A172 (cell line): ENCODE measurements at regions not wholly inside any gene's neighbourhood (a gene's known extent, or its start where the extent isn't known, plus 50 kb on each side); places are given as distances from the start of the nearest gene placed in this dataset.

Experiments used
- DNase-seq: peaks from one replicate; pipeline ENCODE4 v3.0.0-alpha.2; 2015; ENCODE audit warnings: low spot score

DNA sequence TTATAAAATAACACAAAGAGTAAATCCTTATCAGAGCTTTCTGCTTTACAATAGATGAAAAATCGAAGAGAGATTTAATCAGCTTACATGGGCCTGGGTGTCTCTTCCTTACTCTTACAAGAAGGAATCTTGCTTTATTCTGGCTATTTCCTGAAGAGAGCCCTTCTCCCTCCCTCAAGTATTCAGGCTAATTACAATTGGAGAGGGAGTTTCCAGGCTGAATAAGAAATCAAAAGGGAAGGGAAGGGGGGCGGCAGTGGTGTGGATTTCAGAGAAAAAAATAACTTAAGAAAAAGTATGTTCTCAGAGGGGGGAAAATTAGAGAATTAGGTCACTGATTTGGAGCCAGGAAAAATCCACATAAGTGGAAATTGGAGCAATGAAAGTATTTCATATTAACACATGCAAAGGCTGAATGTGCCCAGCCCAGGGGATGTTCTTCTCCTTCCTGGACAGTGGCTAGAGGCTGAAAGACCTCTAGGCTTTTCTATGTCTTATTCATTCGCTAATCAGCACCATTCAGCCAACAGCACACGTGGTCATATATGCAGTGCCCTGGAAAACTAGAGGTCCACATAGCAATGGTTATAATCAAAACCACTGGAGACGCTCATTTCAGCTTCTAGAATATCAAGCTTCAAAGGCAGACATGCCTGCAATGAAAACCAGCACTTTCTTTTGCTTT is 158.9 kb upstream of the BTG1 start:
- no peak for DNase-seq

DNA sequence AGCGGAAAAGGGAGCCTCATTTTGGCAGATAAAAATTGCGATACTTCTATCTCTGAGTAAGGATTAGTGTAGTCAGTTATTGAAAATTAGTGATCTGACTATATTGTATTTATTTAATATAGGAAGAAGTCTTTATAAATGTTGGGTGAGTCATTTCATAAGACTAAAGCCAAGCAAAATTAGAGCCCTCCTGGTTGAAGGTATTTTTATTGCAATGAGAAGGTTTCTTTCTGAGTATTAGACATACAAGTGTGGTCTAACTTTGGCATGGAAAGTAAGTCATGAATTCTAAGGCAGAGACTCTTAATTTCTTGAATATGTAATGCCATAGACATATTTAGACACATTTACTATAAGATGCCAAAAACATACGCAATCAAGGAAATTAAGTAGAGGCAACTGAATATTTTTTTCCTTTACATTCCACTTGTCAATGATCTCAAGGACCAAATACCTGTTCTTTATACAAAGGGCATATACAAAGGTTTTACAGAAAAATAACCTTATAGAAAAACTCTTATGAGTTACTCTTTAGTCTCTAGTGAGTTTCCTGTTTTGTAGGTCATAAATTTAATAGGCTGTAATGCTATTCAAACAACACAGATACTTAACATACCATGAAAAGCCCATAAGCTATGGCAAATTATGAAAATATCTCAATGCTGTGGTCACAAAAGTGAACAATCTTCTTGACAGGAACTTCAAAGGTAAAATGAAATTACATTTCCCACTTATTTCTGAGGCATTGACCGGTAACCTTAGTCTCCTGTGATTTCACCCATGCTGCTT is 156.6 kb upstream of the BTG1 start:
- no peak for DNase-seq

DNA sequence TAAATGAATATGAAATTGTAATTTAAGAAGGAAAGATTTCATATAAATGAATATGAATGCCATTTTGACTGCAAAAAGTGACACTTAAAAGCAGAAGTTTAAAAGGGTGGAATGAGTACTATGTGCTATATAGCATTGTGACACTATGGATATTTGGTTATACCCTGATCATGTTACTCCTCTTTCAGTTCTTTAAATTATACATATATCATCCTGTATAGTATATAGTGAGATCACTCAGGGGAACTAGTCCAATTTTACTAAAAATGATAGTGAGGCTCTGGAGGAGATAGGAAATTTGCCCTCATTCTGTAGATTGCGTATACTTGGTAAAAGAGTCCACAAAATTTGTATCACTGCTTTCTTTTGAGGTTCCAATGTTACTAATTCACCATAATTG is 155.7 kb upstream of the BTG1 start:
- no peak for DNase-seq

DNA sequence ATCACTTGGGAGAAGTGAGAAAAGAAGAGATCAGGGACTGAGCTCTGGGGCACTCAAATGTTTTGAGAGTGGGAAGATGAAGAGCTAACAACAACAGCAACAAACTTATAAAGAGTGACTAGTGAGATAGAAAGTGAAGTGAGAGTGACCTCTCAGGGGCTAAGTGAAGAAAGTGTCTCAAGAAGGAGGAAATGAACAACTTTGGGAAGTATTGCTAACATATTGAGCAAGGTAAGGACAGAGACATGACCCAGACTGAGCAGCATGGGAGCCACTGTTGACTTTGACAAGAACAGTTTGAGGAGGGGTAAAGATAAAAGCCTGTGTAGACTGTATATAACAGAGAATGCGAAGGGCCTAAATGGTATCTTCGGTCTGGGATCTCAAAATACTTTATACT is 155.1 kb upstream of the BTG1 start:
- DNase-seq = no peak

DNA sequence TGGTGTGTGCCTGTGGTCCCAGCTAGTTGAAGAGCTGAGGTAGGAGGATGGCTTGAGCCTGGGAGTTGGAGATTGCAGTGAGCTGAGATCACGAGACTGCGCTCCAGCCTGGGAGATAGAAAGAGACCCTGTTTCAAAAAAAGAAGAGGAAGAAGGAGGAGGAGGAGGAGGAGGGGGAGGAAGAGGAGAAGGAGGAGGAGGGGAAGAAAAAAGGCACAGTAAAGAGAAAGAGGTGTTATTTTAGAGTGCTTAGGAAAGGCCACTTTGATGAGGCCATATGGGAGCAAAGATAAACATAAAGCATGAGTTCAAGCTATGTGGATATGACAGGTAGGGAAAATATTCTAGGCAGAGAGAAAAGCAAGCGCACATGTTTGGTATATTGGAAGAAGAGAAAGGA is 154.1 kb upstream of the BTG1 start:
- DNase-seq = no peak

DNA sequence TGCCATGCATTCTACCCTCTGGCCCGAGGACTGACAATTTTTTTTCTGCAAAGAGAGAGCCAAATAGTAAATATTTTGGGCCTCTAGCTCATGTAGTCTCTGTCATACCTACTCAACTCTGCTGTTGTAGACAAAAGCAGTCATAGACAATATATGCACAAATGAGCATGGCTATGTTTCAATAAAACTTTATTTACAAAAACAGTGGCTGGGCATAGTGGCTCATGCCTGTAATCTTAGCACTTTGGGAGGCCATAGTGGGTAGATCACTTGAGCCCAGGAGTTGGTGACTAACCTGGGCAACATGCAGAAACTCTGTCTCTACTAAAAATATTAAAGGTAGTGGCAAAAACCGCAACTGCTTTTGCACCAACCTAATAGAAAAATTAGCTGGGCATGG is 153.7 kb upstream of the BTG1 start:
- no peak for DNase-seq

DNA sequence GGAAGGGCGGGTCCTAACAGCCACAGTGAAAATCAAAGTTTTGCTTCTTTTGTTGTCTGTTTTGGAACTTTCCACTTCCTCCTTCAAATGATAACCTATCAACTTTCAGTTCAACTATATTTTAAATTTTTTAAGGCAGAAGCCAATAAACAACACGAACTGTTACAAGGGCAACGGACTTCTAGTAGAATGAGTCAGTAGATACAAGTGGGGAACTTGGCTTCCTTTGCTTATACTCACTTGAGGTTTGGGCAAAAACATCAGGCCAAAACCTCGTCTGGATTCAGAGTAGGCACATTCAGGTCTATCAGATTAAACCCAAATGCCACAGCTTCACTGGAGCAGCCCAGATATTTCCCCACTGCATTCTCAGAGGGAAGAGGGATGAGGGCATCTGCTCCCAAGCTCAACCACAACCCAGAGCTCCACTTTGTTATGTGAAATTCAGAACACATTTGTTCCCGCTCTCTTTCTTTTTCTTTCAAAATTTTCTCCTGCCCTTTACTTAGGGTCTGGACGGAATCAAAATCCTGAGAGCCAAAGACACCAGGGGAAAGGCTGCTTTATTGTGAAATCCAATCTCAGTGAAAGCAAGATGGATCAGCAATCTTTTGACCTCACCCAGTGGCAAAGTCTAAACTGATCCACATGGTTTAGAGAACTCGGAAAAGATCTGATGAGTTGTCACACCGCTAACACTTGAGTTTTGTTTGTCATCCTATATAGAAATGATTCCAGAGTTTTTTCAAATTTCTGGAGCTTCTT is 152.5 kb upstream of the BTG1 start:
- DNase-seq = no peak

DNA sequence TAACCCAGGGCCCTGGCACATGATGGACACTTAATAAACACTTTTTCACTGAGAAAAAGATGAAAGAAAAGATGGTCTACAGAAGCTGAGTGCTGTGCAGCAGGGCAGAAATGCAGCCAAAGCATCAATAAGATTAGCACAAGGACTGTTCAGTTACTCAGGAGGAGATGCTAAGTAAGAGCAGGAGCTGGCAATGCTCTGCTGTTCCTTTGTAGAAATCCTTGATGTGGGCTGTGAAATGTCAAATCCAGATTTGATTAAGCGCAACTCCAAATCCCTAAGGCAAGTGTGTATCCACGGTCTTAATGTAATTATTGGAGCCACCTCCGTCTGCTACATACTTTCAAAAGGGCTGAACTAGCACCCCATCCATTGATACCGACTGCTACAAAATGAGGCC is 151.8 kb upstream of the BTG1 start:
- DNase-seq = no peak

DNA sequence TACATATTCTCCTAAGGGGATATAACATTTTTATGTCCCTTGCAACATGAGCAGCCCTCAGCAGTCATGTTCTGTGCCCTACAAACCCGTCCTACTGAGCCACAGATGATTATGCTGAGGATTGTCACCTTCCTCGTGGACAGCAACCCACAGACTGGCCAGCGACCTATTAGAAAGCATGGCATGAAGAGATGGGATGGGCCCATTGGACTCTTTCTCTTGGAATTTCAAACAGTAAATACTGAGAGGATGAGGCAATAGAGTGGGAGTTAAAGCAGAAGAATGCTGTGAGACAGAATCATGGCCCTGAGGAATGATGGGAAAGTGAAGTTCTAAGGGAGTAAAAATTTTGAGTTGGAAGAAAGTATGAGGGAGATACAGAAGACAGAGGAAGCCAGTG is 149.9 kb upstream of the BTG1 start:
- DNase-seq = no peak

DNA sequence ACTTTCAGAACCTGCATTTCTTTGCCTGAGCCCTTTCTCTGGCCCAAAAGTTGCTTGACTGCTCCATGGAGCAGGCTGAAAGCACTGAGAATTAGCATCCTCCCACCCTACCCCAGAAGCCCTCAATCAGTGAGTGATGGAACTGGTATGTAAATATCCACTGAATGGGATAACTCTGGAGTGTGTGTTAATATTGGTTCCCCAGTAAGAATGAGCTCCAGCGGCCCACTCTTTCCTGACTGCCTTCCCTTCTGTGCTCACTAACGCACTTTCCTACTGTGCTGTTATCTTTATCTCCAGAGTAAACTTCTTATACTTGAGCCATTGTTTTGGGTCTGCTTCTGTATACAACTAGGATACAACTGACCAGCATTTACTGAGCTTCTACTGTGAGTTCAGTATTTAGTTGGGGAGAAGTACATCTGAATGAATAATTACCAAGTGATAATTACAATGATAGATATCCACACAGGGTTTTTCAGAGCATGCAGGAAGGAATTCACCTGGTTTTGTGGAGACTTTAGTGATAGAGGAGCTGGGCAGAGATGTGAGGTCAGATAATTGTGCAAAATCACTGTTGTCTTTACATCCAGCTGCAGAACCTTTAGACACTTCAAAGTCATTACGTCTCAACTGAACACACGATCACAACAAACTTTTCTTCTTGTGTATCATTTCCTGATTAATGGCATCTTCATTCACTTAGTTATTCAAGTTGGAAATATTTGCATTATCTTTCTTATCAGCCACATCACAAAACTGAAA is 149.2 kb upstream of the BTG1 start:
- no peak for DNase-seq

DNA sequence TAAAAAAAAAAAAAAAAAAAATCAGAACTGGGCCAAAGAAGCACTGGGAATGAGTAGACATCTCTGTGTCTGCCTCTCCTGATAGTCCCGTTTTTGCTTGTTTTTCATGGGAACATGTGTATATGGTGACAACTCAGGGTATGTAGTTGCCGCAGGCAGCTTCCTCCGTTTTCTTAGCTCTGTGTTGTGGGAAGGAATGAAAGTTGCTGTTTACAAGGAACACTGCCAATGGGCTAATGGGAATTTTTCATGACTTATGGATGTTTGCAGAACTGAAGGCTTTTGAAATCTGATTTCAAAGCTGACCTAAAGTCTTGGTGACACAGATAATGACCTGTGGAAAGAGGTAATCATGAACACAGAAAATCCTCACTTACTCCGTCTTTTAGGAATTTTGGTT is 146.4 kb upstream of the BTG1 start:
- DNase-seq = no peak

DNA sequence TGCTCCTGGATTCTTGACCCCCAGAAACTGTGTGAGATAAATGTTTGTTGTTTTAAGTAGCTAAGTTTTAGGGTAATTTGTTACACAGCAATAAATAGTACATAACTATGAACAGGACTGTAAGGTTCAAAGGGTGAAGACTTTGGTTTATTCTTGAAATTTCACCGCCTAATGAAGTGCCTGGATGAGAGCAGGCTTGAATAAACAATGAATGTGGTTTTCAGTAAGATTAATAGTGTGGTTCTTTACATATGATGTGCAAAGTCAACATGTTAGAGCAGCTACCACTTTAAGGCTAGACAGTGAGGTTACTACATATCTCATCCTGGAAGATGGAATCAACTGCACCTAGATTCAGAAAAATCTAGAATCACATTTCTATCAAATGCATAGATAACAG is 145.2 kb upstream of the BTG1 start:
- no peak for DNase-seq

DNA sequence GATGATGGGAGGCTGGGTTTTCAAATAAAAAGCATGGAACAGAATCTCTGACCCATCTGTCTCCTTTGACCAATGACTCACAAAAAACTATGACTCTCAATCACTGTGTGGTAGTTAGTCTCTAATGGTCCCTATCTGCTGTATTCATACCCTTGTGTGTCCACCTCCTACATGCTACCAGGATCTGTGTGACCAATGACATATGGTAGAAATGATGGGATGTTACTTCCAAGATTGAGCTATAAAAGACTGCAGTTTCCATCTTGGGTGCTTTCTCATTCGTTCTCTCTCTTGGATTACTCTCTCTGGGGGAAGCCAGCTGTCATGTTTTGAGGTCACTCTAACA is 144.7 kb upstream of the BTG1 start:
- peak; percentile 45 for DNase-seq

DNA sequence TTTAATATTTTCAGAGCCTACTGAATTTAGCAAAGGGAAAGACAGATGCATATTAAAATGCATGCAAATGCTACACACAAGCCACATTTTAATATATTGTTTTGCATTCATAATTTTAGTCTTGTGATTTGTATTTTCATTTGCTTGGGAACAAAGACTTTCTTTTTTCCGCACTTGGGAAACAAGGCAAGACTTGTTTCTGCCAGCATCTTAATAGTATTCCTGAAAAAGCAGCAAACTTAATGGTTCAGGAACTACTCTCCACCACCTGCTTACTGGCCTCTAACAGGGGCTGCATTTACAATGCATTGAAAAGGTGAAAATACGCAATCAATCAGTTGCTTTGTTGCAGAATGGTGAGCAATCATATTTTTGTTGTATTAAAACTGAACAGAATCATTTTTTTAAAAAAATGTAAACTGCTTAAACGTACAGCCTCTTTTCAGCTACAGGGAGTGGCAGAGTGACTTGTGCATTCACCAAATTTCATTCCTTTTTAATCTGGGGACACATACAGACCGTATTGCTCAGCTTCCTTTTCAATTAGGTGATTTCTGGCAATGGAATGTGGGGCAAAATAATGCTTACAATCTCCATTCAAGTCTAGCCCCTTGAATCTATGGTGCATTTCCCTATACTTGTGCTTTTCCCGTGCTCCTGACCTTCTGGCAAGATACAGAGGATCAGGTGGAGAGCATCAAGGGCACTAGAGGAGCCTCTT is 144.1 kb upstream of the BTG1 start:
- DNase-seq = peak; percentile 53

DNA sequence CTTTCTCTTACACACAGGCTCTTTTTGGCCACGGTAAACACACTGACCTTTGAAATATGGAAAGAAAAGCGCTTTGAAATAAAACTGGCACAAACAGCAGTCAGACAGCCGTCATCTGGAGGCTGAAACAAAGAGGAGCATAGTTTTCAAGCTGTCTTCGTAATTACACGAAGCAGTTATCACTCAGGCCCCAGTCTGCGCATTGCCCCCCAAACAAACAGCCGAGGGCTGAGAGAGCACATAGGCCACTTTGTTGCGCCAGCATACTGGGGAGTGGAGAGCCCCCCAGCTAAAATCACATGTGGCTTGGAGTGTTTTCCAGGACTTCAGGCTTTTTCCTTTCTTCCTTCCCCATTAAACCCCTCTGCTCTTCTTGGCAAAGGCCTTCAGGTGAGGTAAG is 142.9 kb upstream of the BTG1 start:
- no peak for DNase-seq

DNA sequence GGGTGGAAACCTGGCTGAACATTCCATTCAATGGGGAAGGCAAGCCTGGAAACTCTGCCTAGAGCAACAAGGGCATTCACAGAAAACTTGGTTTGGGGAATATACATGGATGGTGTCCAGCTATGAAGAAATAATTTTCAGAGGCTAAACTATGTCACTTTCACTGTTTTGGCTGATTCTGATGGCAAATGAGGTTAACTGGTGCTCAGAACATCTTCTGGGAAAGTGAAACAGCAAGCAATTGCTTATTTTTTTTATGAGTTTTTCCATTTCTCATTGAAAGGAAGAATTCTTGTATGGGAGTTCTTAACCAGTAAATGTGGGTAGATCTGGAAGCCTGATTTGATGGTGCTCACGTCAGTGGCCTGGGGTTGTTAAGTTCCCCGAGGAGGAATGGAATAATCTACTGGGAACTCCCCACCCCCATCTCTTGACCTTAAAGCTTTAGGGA is 132.8 kb upstream of the BTG1 start:
- DNase-seq = no peak

DNA sequence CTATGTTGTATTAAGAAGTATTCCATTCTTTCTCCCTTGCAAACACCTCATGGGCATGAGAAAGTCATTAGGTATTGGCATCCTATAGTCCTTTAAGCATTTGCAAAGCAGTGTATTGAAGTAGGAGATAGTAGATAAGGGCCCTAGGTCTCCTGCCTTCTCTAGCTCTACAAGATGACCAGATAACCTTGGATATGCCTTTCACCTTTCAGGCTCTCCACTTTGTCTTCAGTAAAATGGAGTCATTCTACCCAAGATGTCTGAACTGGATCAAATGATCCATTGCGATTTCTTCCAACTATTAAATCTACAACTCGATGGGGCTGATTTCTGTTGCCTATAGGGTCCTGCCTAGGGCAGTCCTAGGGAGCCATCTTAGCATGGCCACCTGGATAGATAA is 132.1 kb upstream of the BTG1 start:
- DNase-seq = no peak

DNA sequence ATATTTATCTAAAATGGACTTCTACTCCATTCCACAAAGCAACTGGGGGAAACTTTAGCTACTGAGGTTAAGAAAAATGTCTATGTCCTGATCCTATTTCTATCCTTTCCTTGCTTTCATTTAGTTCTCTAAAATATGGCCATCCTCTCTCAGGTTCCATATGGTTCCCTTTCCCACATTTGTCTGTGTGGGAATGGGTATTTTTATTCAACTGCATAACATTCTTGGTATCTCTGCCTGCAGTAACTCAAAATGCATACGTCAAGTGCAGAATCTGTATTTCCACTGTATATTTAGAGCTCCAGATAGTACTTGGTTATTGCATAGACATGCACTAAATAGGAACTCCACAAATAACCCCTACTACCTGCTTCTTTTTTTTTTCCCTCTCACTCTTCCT is 130.6 kb upstream of the BTG1 start:
- no peak for DNase-seq

DNA sequence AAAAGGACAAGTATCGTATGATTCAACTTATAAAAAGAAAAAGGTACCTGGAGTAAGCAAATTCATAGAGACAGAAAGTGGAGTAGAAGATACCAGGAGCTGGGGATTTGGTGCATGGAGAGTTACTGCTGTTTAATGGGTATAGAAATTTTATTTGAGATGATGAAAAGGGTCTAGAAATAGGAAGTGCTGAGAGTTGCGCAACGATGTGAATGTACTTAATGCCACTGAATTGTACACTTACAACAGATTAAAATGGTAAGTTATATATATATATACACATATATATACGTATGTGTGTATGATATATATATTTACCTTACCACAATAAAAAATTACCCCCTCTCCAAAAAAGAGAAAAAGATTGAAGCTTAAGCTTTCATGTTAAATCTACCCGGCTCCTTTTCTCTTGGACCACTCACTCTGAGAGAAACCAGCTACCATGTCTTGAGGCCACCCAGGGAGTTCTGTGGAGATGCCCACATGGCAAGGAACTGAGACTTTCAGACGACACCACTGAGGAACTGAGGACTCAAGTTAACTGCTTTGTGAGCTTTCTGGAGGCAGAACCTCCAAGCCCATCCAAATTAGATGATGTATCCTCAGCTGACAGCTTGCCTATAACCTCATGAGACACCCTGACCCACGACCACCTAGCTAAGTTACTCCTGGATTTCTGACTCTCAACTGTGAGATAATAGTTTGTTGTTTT is 130.0 kb upstream of the BTG1 start:
- no peak for DNase-seq

DNA sequence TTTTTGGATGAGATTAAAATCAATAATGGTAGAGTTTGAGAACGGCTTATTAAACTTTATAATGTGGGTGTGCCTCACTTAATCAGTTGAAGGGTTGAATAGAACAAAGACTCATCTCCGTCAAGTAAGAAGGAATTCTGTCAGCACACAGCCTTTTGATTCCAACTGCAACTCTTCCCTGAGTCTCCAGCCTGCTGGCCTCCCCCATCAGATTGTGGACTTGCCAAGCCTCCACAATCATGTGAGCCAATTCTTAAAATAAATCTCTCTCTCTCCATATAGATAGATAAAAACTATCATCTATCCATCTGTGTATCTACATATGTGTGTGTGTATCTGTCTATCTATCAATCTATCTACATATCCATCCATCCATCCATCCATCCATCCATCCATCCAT is 127.4 kb upstream of the BTG1 start:
- DNase-seq = no peak
